ENCODE measurements at regions not wholly inside any gene's neighbourhood (a gene's known extent, or its start where the extent isn't known, plus 50 kb on each side); places are given as distances from the start of the nearest gene placed in this dataset.

GRCh38 chr2:74738586-74738985, 84.5 kb downstream of the SEMA4F start:
- Histone ChIP-seq H4K20me1 (replicated peaks in 1 of 2; ENCODE audit: control insufficient read depth in 1 of 2, insufficient read depth in 2 of 2, low read length in 2 of 2) (no peaks in the 10 kb centered on the region), H2BK5ac (ENCODE audit: low read depth, low read length) (no peak overlapping the region), H3K9me3 (ENCODE audit: insufficient read depth in 2 of 2, low read depth in 1 of 2, low read length in 1 of 2) (peaks cover 3 to 6% of the 10 kb centered on the region in 2 experiments; a peak in 1 of 4 replicates), H3K27me3 (replicated peaks in 1 of 4; ENCODE audit: control insufficient read depth in 3 of 4, extremely low read depth in 1 of 4, insufficient read depth in 3 of 4, low read length in 3 of 4) (no peaks in the 10 kb centered on the region), H2BK20ac (ENCODE audit: low read length) (no peak overlapping the region), H2AFZ (ENCODE audit: low read length) (no peak overlapping the region), H3K79me2 (ENCODE audit: control insufficient read depth in 1 of 2, insufficient read depth in 2 of 2, low read length in 2 of 2) (no peaks in the 10 kb centered on the region), H3K79me1 (ENCODE audit: low read depth, low read length) (no peaks in the 10 kb centered on the region), H3K4me2 (ENCODE audit: insufficient read depth in 1 of 2, low read depth in 2 of 2, low read length in 2 of 2) (no peak overlapping the region), H2BK120ac (replicated peaks; ENCODE audit: low read depth, low read length) (no peak overlapping the region), H3K4me3 (ENCODE audit: extremely low read depth in 1 of 4, insufficient read depth in 2 of 4, low read depth in 3 of 4, low read length in 4 of 4) (no peak overlapping the region), H2BK15ac (ENCODE audit: low read length) (no peak overlapping the region), H3K4me1 (replicated peaks in 1 of 4; ENCODE audit: control insufficient read depth in 3 of 4, insufficient read depth in 4 of 4, low read length in 3 of 4) (peaks cover 0 to 8% (median 5%) of the 10 kb centered on the region in 4 experiments; a peak in 4 of 7 replicates), H3K23me2 (ENCODE audit: low read depth, low read length) (no peaks in the 10 kb centered on the region), H3K4ac (replicated peaks; ENCODE audit: insufficient read length, low read depth, low read length) (no peak overlapping the region), H3K18ac (ENCODE audit: extremely low read depth, low read length) (no peak overlapping the region), H3K14ac (ENCODE audit: insufficient read length) (no peak overlapping the region), H4K91ac (replicated peaks; ENCODE audit: insufficient read length, low read length) (no peak overlapping the region), H2BK12ac (ENCODE audit: low read depth, low read length) (no peak overlapping the region), H3K36me3 (ENCODE audit: control insufficient read depth in 2 of 4, insufficient read depth in 4 of 4, low read length in 3 of 4) (no peaks in the 10 kb centered on the region; a peak in 1 of 8 replicates), H3K9ac (replicated peaks in 1 of 4; ENCODE audit: extremely low read depth in 1 of 4, low read depth in 3 of 4, low read length in 3 of 4) (no peak overlapping the region), H3K27ac (ENCODE audit: low read depth, low read length) (no peak overlapping the region), H3K23ac (ENCODE audit: insufficient read length) (no peak overlapping the region), H4K5ac (ENCODE audit: insufficient read length, low read depth, low read length) (no peak overlapping the region), H3K56ac (replicated peaks; ENCODE audit: insufficient read length, low read depth, low read length) (no peak overlapping the region), H4K8ac (ENCODE audit: extremely low read depth, insufficient read depth, low read length) (no peak overlapping the region), H2AK5ac (ENCODE audit: low read depth, low read length) (no peak overlapping the region)
- 72% methylated on average over 6 of the region's 6 CpGs; no CpG with 5 or more reads in 1 of the 2 experiments for whole genome bisulfite sequencing, 2 experiments (ENCODE audit: extremely low coverage in 1 of 2, insufficient coverage in 1 of 2, insufficient read length in 1 of 2, insufficient replicate concordance in 2 of 2, low coverage in 1 of 2, low lambda C conversion rate in 2 of 2, missing lambda C conversion rate in 1 of 2)
- ChIA-PET CTCF (ENCODE audit: partially characterized antibody) (interaction anchor here (1.4 kb wide), 1 partner anchor 63 kb away, joined by 3 read pairs; no protein-coding TSS in a partner anchor), POLR2A (ENCODE audit: partially characterized antibody) (no interaction called here)
- no peak for FAIRE-seq
- no peak for DNase-seq (ENCODE audit: low read depth in 1 of 2, low spot score in 2 of 2)
- TF ChIP-seq BACH1 (IDR thresholded peaks at IDR 0.05; ENCODE audit: low read length) (no peak), PHF8 (conservative IDR thresholded peaks at IDR 0.05; ENCODE audit: low read depth, low read length) (no peak), SIRT6 (IDR thresholded peaks at IDR 0.05; ENCODE audit: low read length) (no peak), SIN3A (conservative IDR thresholded peaks at IDR 0.05 in 1 of 2, IDR thresholded peaks at IDR 0.05 in 1 of 2; ENCODE audit: low read depth in 1 of 2, low read length in 2 of 2) (no peak), HDAC6 (IDR thresholded peaks at IDR 0.05; ENCODE audit: low read depth, low read length) (no peak)

Measured in H1 (cell line).